A549 (cell line): ENCODE measurements at regions not wholly inside any gene's neighbourhood (a gene's known extent, or its start where the extent isn't known, plus 50 kb on each side); places are given as distances from the start of the nearest gene placed in this dataset.

Experiments used
- ATAC-seq, 2 experiments: fragments of 200-7000 bp in 1 of 2; fragments of >200 bp in 1 of 2; cut with Nextera tagmentation in 1 of 2; cut with Tn5 transposase in 1 of 2; 3 replicates each; pipeline versions ENCODE4 v1.8.0 to v1.9.1; 2018 to 2020; ENCODE audit warnings: mild to moderate bottlenecking in 1 of 2, moderate library complexity in 1 of 2
- CTCF ChIA-PET: fragments of 300-600 bp; sonication (Branson Sonifier 250); formaldehyde crosslinking; extraction: SDS; loops from one replicate; lab custom pipeline; 2021; ENCODE audit warnings: antibody characterized with exemption, inconsistent platforms; lab: Yijun Ruan, JAX
- POLR2A ChIA-PET: fragments of 350-600 bp; formaldehyde crosslinking; extraction: SDS; loops from one replicate; lab custom pipeline; 2021; ENCODE audit warnings: antibody characterized with exemption, inconsistent platforms; lab: Yijun Ruan, JAX
- DNase-seq, 2 experiments: peaks; one replicate each; pipeline versions ENCODE4 v3.0.0 to v3.0.0-alpha.2; 2011 to 2016; ENCODE audit warnings: low read depth in 1 of 2, low spot score in 1 of 2
- FAIRE-seq: peaks from 2 replicates; lab custom pipeline; 2011; peaks lifted over from hg19 to GRCh38; lab: Jason Lieb, UNC
- H3K27ac ChIP-seq, 2 experiments: fragments of >200 bp; sonication (Bioruptor Twin); formaldehyde crosslinking; 3 replicates each; pipeline ENCODE4 v1.5.1; 2016 to 2017
- H3K4me1 ChIP-seq: fragments of >200 bp; sonication (Bioruptor Twin); formaldehyde crosslinking; 3 replicates; pipeline ENCODE4 v1.6.1; 2016
- H3K4me2 ChIP-seq: fragments of >200 bp; sonication (Bioruptor Twin); formaldehyde crosslinking; 3 replicates; pipeline ENCODE4 v1.6.1; 2016
- H3K4me3 ChIP-seq: fragments of >200 bp; sonication (Bioruptor Twin); formaldehyde crosslinking; 3 replicates; pipeline ENCODE4 v1.5.1; 2016
- H3K9me3 ChIP-seq: fragments of >200 bp; sonication (Bioruptor Twin); formaldehyde crosslinking; 3 replicates; pipeline ENCODE4 v1.6.1; 2016
- BHLHE40 ChIP-seq: IDR thresholded peaks from 2 replicates; pipeline ENCODE4 v1.6.1; 2012; ENCODE audit warnings: low read depth, low read length, inconsistent platforms
- CHD2 ChIP-seq: fragments of 150-350 bp; IDR thresholded peaks from 2 replicates; pipeline ENCODE4 v1.6.1; 2014; ENCODE audit warnings: low read length; ENCODE audit not compliant: partially characterized antibody
- CHD4 ChIP-seq: fragments of 200-600 bp; sonication (generic); IDR thresholded peaks from 2 replicates; pipeline ENCODE4 v1.6.1; 2016; ENCODE audit warnings: antibody characterized with exemption, mild to moderate bottlenecking, borderline replicate concordance
- EHMT2 ChIP-seq: fragments of 200-600 bp; sonication (generic); IDR thresholded peaks from 2 replicates; pipeline ENCODE4 v1.6.1; 2016; ENCODE audit warnings: antibody characterized with exemption, low read depth, mild to moderate bottlenecking, moderate library complexity
- EP300 ChIP-seq, 2 experiments: fragments of >200 bp; sonication (Bioruptor Twin); formaldehyde crosslinking; IDR thresholded peaks; 2 replicates in 1 of 2; 3 replicates in 1 of 2; pipeline ENCODE4 v1.6.1; 2016 to 2017
- ESRRA ChIP-seq: fragments of 150-350 bp; IDR thresholded peaks from 2 replicates; pipeline ENCODE4 v1.6.1; 2014; ENCODE audit warnings: mild to moderate bottlenecking, low read length, borderline replicate concordance
- GATA3 ChIP-seq: IDR thresholded peaks from 2 replicates; pipeline ENCODE4 v1.6.1; 2012; ENCODE audit warnings: borderline replicate concordance
- HDAC2 ChIP-seq: fragments of 200-600 bp; sonication (generic); IDR thresholded peaks from 2 replicates; pipeline ENCODE4 v1.6.1; 2016
- HEYL ChIP-seq: fragments of 250-450 bp; sonication (Bioruptor Pico); IDR thresholded peaks from 2 replicates; pipeline ENCODE4 v1.8.0; 2021; ENCODE audit warnings: mild to moderate bottlenecking, moderate library complexity
- JUNB ChIP-seq: fragments of >200 bp; sonication (Bioruptor Twin); formaldehyde crosslinking; IDR thresholded peaks from 2 replicates; pipeline ENCODE4 v1.6.1; 2016
- KDM1A ChIP-seq: fragments of 200-600 bp; sonication (generic); IDR thresholded peaks from 2 replicates; pipeline ENCODE4 v1.6.1; 2016; ENCODE audit warnings: low read depth, mild to moderate bottlenecking
- KDM5A ChIP-seq: fragments of 200-600 bp; sonication (generic); IDR thresholded peaks from 2 replicates; pipeline ENCODE4 v1.6.1; 2016; ENCODE audit warnings: antibody characterized with exemption, mild to moderate bottlenecking
- MYC ChIP-seq: IDR thresholded peaks from 2 replicates; pipeline ENCODE4 v1.6.1; 2012; ENCODE audit warnings: mild to moderate bottlenecking, inconsistent platforms, low read length, improper control_type of control experiment, borderline replicate concordance
- NR3C1 ChIP-seq: fragments of >200 bp; sonication (Bioruptor Twin); formaldehyde crosslinking; IDR thresholded peaks from 3 replicates; pipeline ENCODE4 v1.6.1; 2017
- POLR2A ChIP-seq: IDR thresholded peaks from 2 replicates; pipeline ENCODE4 v1.6.1; 2012; ENCODE audit warnings: mild to moderate bottlenecking, low read length
- RCOR1 ChIP-seq: fragments of 150-350 bp; IDR thresholded peaks from 2 replicates; pipeline ENCODE4 v1.6.1; 2014; ENCODE audit warnings: antibody characterized with exemption, low read length, low read depth
- RFX5 ChIP-seq: fragments of 450-650 bp; IDR thresholded peaks from 2 replicates; pipeline ENCODE4 v1.7.1; 2014; ENCODE audit warnings: antibody characterized with exemption, mild to moderate bottlenecking, moderate library complexity
- RNF2 ChIP-seq: fragments of 200-600 bp; sonication (generic); IDR thresholded peaks from 2 replicates; pipeline ENCODE4 v1.6.1; 2016; ENCODE audit warnings: low read depth, mild to moderate bottlenecking, antibody characterized with exemption, moderate library complexity, borderline replicate concordance
- SREBF2 ChIP-seq: fragments of 450-650 bp; IDR thresholded peaks from 2 replicates; pipeline ENCODE4 v1.6.1; 2014; ENCODE audit warnings: mild to moderate bottlenecking, moderate library complexity
- ZFP36 ChIP-seq: fragments of 450-650 bp; IDR thresholded peaks from 2 replicates; pipeline ENCODE4 v1.6.1; 2014; ENCODE audit warnings: borderline replicate concordance; ENCODE audit not compliant: partially characterized antibody
- ZSCAN20 ChIP-seq: fragments of 250-450 bp; sonication (Bioruptor Pico); IDR thresholded peaks from 2 replicates; pipeline ENCODE4 v1.8.0; 2022; ENCODE audit warnings: mild to moderate bottlenecking, moderate library complexity
- WGBS: methylation state at CpG from one replicate; pipeline ENCODE4 v1.1.6; 2017; ENCODE audit errors: missing lambda C conversion rate; 5-methylcytosine and 5-hydroxymethylcytosine counted together
- TF ChIP-seq, protein P1 (sequence below): fragments of >200 bp; sonication (Bioruptor Twin); formaldehyde crosslinking; IDR thresholded peaks from 3 replicates; pipeline ENCODE4 v1.6.1; 2016
- TF ChIP-seq, protein P2 (sequence below): fragments of 250-450 bp; sonication (Bioruptor Pico); IDR thresholded peaks from 2 replicates; pipeline ENCODE4 v1.5.0; 2020; ENCODE audit warnings: low read depth, mild to moderate bottlenecking, moderate library complexity
- TF ChIP-seq, protein P3 (sequence below): fragments of >200 bp; sonication (Bioruptor Twin); formaldehyde crosslinking; IDR thresholded peaks from 3 replicates; pipeline ENCODE4 v1.5.1; 2016
- TF ChIP-seq, protein P4 (sequence below): fragments of 150-350 bp; IDR thresholded peaks from 2 replicates; pipeline ENCODE4 v1.6.1; 2014; ENCODE audit warnings: low read depth, mild to moderate bottlenecking, low read length
- TF ChIP-seq, protein P5 (sequence below): IDR thresholded peaks from 2 replicates; pipeline ENCODE4 v1.6.1; 2012

DNA sequence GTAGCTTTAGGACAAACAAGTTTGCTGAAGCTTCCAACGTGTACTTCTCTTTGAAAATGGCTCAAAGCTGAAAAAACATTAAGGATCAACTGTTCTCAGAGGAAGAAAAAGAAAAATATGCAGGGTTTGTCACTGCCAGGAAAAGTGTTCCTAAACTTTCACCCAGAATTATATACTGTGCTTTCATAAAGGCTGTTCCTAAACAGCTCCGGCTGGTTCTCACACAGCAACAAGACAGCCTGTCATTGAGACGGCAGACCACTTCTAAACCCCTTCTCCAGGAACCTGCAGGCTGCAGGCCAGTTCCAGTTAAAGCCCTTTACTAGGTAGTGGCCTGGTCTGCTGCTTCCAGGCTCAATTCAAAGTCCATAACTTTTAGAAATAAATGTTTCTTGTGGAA, 97.4 kb upstream of the SOX4 start:
- POLR2A ChIA-PET, result no interaction called here
- 66% methylated on average over 3 of the region's 3 CpGs for WGBS
- Histone ChIP-seq H3K4me2 (no peak overlapping the region), H3K4me1 (no peaks in the 10 kb centered on the region), H3K9me3 (no peaks in the 10 kb centered on the region), H3K27ac (no peak overlapping the region), H3K4me3 (no peak overlapping the region)
- CTCF ChIA-PET, result no interaction called here
- no peak for DNase-seq
- no peak for FAIRE-seq
- TF ChIP-seq CHD4 (no peak), KDM5A (no peak), HEYL (no peak), SREBF2 (no peak), MYC (no peak), BHLHE40 (no peak), ZFP36 (no peak), ESRRA (no peak), ZSCAN20 (CRISPR knock-in tag) (no peak), NR3C1 (no peak), EHMT2 (no peak)
- TF ChIP-seq, protein P1, sequence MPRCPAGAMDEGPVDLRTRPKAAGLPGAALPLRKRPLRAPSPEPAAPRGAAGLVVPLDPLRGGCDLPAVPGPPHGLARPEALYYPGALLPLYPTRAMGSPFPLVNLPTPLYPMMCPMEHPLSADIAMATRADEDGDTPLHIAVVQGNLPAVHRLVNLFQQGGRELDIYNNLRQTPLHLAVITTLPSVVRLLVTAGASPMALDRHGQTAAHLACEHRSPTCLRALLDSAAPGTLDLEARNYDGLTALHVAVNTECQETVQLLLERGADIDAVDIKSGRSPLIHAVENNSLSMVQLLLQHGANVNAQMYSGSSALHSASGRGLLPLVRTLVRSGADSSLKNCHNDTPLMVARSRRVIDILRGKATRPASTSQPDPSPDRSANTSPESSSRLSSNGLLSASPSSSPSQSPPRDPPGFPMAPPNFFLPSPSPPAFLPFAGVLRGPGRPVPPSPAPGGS, result no peak
- TF ChIP-seq, protein P2, sequence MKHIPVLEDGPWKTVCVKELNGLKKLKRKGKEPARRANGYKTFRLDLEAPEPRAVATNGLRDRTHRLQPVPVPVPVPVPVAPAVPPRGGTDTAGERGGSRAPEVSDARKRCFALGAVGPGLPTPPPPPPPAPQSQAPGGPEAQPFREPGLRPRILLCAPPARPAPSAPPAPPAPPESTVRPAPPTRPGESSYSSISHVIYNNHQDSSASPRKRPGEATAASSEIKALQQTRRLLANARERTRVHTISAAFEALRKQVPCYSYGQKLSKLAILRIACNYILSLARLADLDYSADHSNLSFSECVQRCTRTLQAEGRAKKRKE (CRISPR knock-in tag), result no peak
- TF ChIP-seq, protein P3, sequence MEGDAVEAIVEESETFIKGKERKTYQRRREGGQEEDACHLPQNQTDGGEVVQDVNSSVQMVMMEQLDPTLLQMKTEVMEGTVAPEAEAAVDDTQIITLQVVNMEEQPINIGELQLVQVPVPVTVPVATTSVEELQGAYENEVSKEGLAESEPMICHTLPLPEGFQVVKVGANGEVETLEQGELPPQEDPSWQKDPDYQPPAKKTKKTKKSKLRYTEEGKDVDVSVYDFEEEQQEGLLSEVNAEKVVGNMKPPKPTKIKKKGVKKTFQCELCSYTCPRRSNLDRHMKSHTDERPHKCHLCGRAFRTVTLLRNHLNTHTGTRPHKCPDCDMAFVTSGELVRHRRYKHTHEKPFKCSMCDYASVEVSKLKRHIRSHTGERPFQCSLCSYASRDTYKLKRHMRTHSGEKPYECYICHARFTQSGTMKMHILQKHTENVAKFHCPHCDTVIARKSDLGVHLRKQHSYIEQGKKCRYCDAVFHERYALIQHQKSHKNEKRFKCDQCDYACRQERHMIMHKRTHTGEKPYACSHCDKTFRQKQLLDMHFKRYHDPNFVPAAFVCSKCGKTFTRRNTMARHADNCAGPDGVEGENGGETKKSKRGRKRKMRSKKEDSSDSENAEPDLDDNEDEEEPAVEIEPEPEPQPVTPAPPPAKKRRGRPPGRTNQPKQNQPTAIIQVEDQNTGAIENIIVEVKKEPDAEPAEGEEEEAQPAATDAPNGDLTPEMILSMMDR, result no peak
- no peak for ATAC-seq

DNA sequence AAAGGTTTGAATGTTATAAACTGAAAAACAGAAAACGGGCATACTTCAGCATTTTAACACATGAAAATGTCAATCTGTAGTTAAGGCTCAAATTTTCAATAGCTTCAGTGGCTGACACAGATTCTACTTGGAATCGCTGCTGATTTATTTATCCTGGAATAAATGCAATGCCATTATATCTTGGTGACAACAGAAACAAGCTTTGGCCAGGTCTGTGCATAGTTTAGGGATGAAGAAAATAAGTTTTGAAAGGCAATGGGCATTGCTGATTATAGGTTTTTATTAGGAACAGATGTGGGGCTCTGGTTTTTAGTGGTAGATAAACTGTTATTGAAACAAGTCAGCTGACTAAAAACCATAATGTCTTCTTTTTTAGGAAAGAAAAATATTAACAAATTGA, 96.8 kb upstream of the SOX4 start:
- H3K9me3 ChIP-seq, result no peaks in the 10 kb centered on the region
- DNase-seq, result no peak
- POLR2A ChIA-PET, result no interaction called here
- no peak overlapping the region for H3K4me3 ChIP-seq
- TF ChIP-seq CHD4 (no peak), CHD2 (no peak), RFX5 (no peak), GATA3 (no peak), NR3C1 (no peak), MYC (no peak), HDAC2 (no peak), POLR2A (no peak), KDM5A (no peak), RCOR1 (no peak), RNF2 (no peak), EP300 (IDR thresholded peaks at IDR 0.05) (no peak), JUNB (no peak), KDM1A (no peak)
- TF ChIP-seq, protein P4, sequence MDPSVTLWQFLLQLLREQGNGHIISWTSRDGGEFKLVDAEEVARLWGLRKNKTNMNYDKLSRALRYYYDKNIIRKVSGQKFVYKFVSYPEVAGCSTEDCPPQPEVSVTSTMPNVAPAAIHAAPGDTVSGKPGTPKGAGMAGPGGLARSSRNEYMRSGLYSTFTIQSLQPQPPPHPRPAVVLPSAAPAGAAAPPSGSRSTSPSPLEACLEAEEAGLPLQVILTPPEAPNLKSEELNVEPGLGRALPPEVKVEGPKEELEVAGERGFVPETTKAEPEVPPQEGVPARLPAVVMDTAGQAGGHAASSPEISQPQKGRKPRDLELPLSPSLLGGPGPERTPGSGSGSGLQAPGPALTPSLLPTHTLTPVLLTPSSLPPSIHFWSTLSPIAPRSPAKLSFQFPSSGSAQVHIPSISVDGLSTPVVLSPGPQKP, result no peak
- TF ChIP-seq, protein P1, result no peak
- TF ChIP-seq, protein P5, sequence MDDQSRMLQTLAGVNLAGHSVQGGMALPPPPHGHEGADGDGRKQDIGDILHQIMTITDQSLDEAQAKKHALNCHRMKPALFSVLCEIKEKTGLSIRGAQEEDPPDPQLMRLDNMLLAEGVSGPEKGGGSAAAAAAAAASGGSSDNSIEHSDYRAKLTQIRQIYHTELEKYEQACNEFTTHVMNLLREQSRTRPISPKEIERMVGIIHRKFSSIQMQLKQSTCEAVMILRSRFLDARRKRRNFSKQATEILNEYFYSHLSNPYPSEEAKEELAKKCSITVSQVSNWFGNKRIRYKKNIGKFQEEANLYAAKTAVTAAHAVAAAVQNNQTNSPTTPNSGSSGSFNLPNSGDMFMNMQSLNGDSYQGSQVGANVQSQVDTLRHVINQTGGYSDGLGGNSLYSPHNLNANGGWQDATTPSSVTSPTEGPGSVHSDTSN, result no peak
- TF ChIP-seq, all 56 proteins: peak for 0
- ATAC-seq (no peak), FAIRE-seq (no peak)
- Histone ChIP-seq H3K4me1 (no peaks in the 10 kb centered on the region), H3K4me2 (no peak overlapping the region), H3K27ac (no peak overlapping the region)
- WGBS, result 61% methylated on average over 2 of the region's 2 CpGs
- CTCF ChIA-PET, result interaction anchor here (0.6 kb wide), 1 partner anchor 746 kb away, joined by 5 read pairs; no protein-coding TSS in a partner anchor
